HCT116 (cell line): ENCODE measurements at regions not wholly inside any gene's neighbourhood (a gene's known extent, or its start where the extent isn't known, plus 50 kb on each side); places are given as distances from the start of the nearest gene placed in this dataset.

Experiments used
- ATAC-seq: fragments of 200-7000 bp; cut with Tn5 transposase; 2 replicates; pipeline ENCODE4 v1.9.1; 2020; ENCODE audit warnings: mild to moderate bottlenecking, moderate library complexity
- BruUV-seq: library from RNA; stranded (reverse); fragments of 400-500 nt; replicated peaks from 2 replicates; lab custom pipeline; 2021; lab: Mats Ljungman, UMichigan
- CTCF ChIA-PET: fragments of 300-600 bp; sonication (Branson Sonifier 250); formaldehyde crosslinking; loops from one replicate; lab custom pipeline; 2021; ENCODE audit warnings: antibody characterized with exemption; lab: Charles Lee
- POLR2A ChIA-PET: fragments of 300-600, 350-600 bp; sonication (Branson Sonifier 250); formaldehyde crosslinking; loops from one replicate; lab custom pipeline; 2021; ENCODE audit warnings: antibody characterized with exemption; lab: Charles Lee
- RAD21 ChIA-PET, 2 experiments: fragments of 300-600 bp; sonication (Branson Sonifier 250); formaldehyde crosslinking; loops; one replicate each; lab custom pipeline; 2023; ENCODE audit warnings: low total read pairs in 2 of 2; ENCODE audit not compliant: uncharacterized antibody in 2 of 2, unreplicated experiment in 2 of 2, low non-redundant PET in 1 of 2; lab: Charles Lee
- DNase-seq: peaks from one replicate; pipeline ENCODE4 v3.0.0-alpha.2; 2010; ENCODE audit warnings: low read depth, low spot score
- H2AFZ ChIP-seq: fragments of 200-600 bp; shearing (Covaris generic), sonication (generic); 2 replicates; pipeline ENCODE4 v1.6.1; 2017; ENCODE audit warnings: low read depth, mixed run types, mixed read lengths, antibody characterized with exemption, low read length; ENCODE audit not compliant: poor library complexity, severe bottlenecking
- H3K27ac ChIP-seq: 2 replicates; pipeline ENCODE4 v1.5.1; 2012; ENCODE audit warnings: low read depth, low read length
- H3K27me3 ChIP-seq: fragments of 200-600 bp; sonication (generic); 2 replicates; pipeline ENCODE4 v1.6.1; 2016; ENCODE audit warnings: mixed run types, low read length, mixed read lengths; ENCODE audit not compliant: insufficient read depth
- H3K36me3 ChIP-seq, 2 experiments: fragments of 200-500 bp in 1 of 2; fragments of 200-600 bp in 1 of 2; sonication (Bioruptor generic) in 1 of 2; sonication (generic) in 1 of 2; 2 replicates each; pipeline versions ENCODE4 v1.5.1 to v1.6.1; 2014 to 2016; ENCODE audit warnings: low read length in 2 of 2, inconsistent platforms in 1 of 2, mixed read lengths in 1 of 2, mixed run types in 1 of 2; ENCODE audit not compliant: insufficient read depth in 2 of 2, control insufficient read depth in 1 of 2
- H3K4me1 ChIP-seq, 2 experiments: fragments of 200-600 bp in 1 of 2; sonication (generic) in 1 of 2; 2 replicates each; pipeline versions ENCODE4 v1.5.1 to v1.6.1; 2012 to 2017; ENCODE audit warnings: low read length in 2 of 2, inconsistent platforms in 1 of 2, mild to moderate bottlenecking in 1 of 2, mixed read lengths in 1 of 2, mixed run types in 1 of 2, moderate library complexity in 1 of 2; ENCODE audit not compliant: insufficient read depth in 2 of 2, control insufficient read depth in 1 of 2
- H3K4me2 ChIP-seq: fragments of 200-600 bp; sonication (generic); 2 replicates; pipeline ENCODE4 v1.6.1; 2017; ENCODE audit warnings: mixed run types, low read length, mixed read lengths
- H3K4me3 ChIP-seq, 2 experiments: fragments of 200-600 bp in 1 of 2; sonication (generic) in 1 of 2; replicated peaks in 1 of 2; 2 replicates each; pipeline ENCODE4 v1.5.1; 2011 to 2016; ENCODE audit warnings: low read length in 2 of 2, control low read depth in 1 of 2, low read depth in 1 of 2, mild to moderate bottlenecking in 1 of 2, mixed read lengths in 1 of 2, mixed run types in 1 of 2
- H3K79me2 ChIP-seq: fragments of 200-600 bp; sonication (generic); 2 replicates; pipeline ENCODE4 v1.6.1; 2017; ENCODE audit warnings: mild to moderate bottlenecking, mixed run types, low read length, moderate library complexity, mixed read lengths; ENCODE audit not compliant: insufficient read depth
- H3K9ac ChIP-seq: fragments of 200-600 bp; sonication (generic); 2 replicates; pipeline ENCODE4 v1.6.1; 2016; ENCODE audit warnings: low read length, mixed read lengths
- H3K9me2 ChIP-seq: fragments of 200-600 bp; sonication (generic), shearing (Covaris generic); 2 replicates; pipeline ENCODE4 v1.6.1; 2017; ENCODE audit warnings: mixed run types, mild to moderate bottlenecking, moderate library complexity; ENCODE audit not compliant: insufficient read depth
- H3K9me3 ChIP-seq, 2 experiments: fragments of 200-500 bp in 1 of 2; fragments of 200-600 bp in 1 of 2; sonication (Bioruptor generic) in 1 of 2; sonication (generic) in 1 of 2; 2 replicates each; pipeline ENCODE4 v1.6.1; 2014 to 2017; ENCODE audit warnings: low read length in 2 of 2, mixed read lengths in 2 of 2, inconsistent platforms in 1 of 2, low read depth in 1 of 2, mild to moderate bottlenecking in 1 of 2, mixed run types in 1 of 2, moderate library complexity in 1 of 2; ENCODE audit not compliant: control insufficient read depth in 1 of 2, insufficient read depth in 1 of 2
- H4K20me1 ChIP-seq: fragments of 200-600 bp; sonication (generic), shearing (Covaris generic); 2 replicates; pipeline ENCODE4 v1.6.1; 2017; ENCODE audit warnings: mixed run types, mild to moderate bottlenecking, moderate library complexity; ENCODE audit not compliant: insufficient read depth
- CEBPB ChIP-seq: IDR thresholded peaks from 2 replicates; pipeline ENCODE4 v1.6.1; 2012; ENCODE audit warnings: low read depth
- EZH2phosphoT487 ChIP-seq: fragments of 200-600 bp; IDR thresholded peaks from 2 replicates; pipeline ENCODE4 v1.6.1; 2018; ENCODE audit warnings: antibody characterized with exemption, borderline replicate concordance
- FOSL1 ChIP-seq: IDR thresholded peaks from 2 replicates; pipeline ENCODE4 v1.6.1; 2012; ENCODE audit warnings: low read depth
- JUND ChIP-seq: IDR thresholded peaks from 2 replicates; pipeline ENCODE4 v1.6.1; 2012
- RAD21 ChIP-seq: IDR thresholded peaks from 2 replicates; pipeline ENCODE4 v1.6.1; 2012; ENCODE audit warnings: low read depth, mild to moderate bottlenecking
- SIN3A ChIP-seq: IDR thresholded peaks from 2 replicates; pipeline ENCODE4 v1.6.1; 2012; ENCODE audit warnings: low read depth
- SP1 ChIP-seq: IDR thresholded peaks from 2 replicates; pipeline ENCODE4 v1.6.1; 2012; ENCODE audit warnings: low read depth
- YY1 ChIP-seq: IDR thresholded peaks from 2 replicates; pipeline ENCODE4 v1.6.1; 2011; ENCODE audit warnings: low read length, low read depth, moderate library complexity, mild to moderate bottlenecking; ENCODE audit not compliant: insufficient replicate concordance; ENCODE audit errors: extremely low read depth
- ZBTB33 ChIP-seq: IDR thresholded peaks from 2 replicates; pipeline ENCODE4 v1.6.1; 2011; ENCODE audit warnings: mild to moderate bottlenecking, low read length, moderate library complexity; ENCODE audit not compliant: insufficient replicate concordance; ENCODE audit errors: extremely low read depth
- intact Hi-C: fragments of 100-400 bp; cut with micrococcal nuclease; formaldehyde crosslinking; loops from 2 replicates; pipeline ENCODE4 v1.10.0; 2022

GRCh38 chr2:129816813-129817574 is 162.5 kb upstream of the RAB6C start:
- Histone ChIP-seq H3K4me3 (no peak overlapping the region), H3K4me1 (no peaks in the 10 kb centered on the region), H3K36me3 (no peaks in the 10 kb centered on the region), H3K9ac (no peak overlapping the region), H4K20me1 (no peaks in the 10 kb centered on the region), H3K9me3 (no peaks in the 10 kb centered on the region), H3K4me2 (no peak overlapping the region), H3K27ac (no peak overlapping the region), H3K27me3 (peaks cover 3% of the 10 kb centered on the region; the same call in 1 of the 2 replicates), H2AFZ (no peak overlapping the region), H3K9me2 (no peaks in the 10 kb centered on the region), H3K79me2 (no peaks in the 10 kb centered on the region)
- POLR2A ChIA-PET, result no interaction called here
- BruUV-seq, result no TSS peak
- ATAC-seq (no peak), DNase-seq (no peak)
- RAD21 ChIA-PET, result no interaction called here
- intact Hi-C loops, result no loop called here
- CTCF ChIA-PET, result no interaction called here
- TF ChIP-seq YY1, result no peak
- TF ChIP-seq FOSL1, result no peak
- TF ChIP-seq JUND, result no peak

- H3K4me2 ChIP-seq, result no peak overlapping the region
- POLR2A ChIA-PET, result no interaction called here
- no peak overlapping the region for H2AFZ ChIP-seq
- no TSS peak for BruUV-seq
- H3K27me3 ChIP-seq, result 0 out of 2 replicates have a peak, but pooled peaks cover 3% of the 10 kb centered on the region
- H3K9me3 ChIP-seq, result no peaks in the 10 kb centered on the region
- H3K4me3 ChIP-seq, result no peak overlapping the region
- no peaks in the 10 kb centered on the region for H3K36me3 ChIP-seq
- ATAC-seq (no peak), DNase-seq (no peak)
- TF ChIP-seq SIN3A (no peak), JUND (no peak), EZH2phosphoT487 (no peak), RAD21 (no peak), CEBPB (no peak), SP1 (no peak), ZBTB33 (no peak)
- H3K27ac ChIP-seq, result no peak overlapping the region
- intact Hi-C loops, result no loop called here
- H3K9ac ChIP-seq, result no peak overlapping the region
- RAD21 ChIA-PET, result no interaction called here
- CTCF ChIA-PET, result no interaction called here
- no peaks in the 10 kb centered on the region for H4K20me1 ChIP-seq
- no peaks in the 10 kb centered on the region for H3K4me1 ChIP-seq
- no peaks in the 10 kb centered on the region for H3K9me2 ChIP-seq
- no peaks in the 10 kb centered on the region for H3K79me2 ChIP-seq
These were observed 159.6 kb upstream of the RAB6C start for GRCh38 chr2:129819855-129820254.
